NT2/D1 (cell line): ENCODE measurements at regions not wholly inside any gene's neighbourhood (a gene's known extent, or its start where the extent isn't known, plus 50 kb on each side); places are given as distances from the start of the nearest gene placed in this dataset.

Source experiments
- SUZ12 ChIP-seq: IDR thresholded peaks from 2 replicates; pipeline ENCODE4 v1.6.1; 2011; ENCODE audit not compliant: insufficient read length, insufficient read depth; ENCODE audit errors: extremely low read depth
- YY1 ChIP-seq: IDR thresholded peaks from 2 replicates; pipeline ENCODE4 v1.6.1; 2011; ENCODE audit not compliant: insufficient read length, insufficient read depth
- ZNF274 ChIP-seq: IDR thresholded peaks from 2 replicates; pipeline ENCODE4 v1.6.1; 2011; ENCODE audit warnings: mild to moderate bottlenecking, low read depth, low read length

- no peak for TF ChIP-seq SUZ12
- no peak for TF ChIP-seq ZNF274
- no peak for TF ChIP-seq YY1
Observed at GRCh38 chr2:182634386-182634785, 81.7 kb upstream of the DNAJC10 start.
